Vagina (tissue), 2 donors: ENCODE measurements at regions not wholly inside any gene's neighbourhood (a gene's known extent, or its start where the extent isn't known, plus 50 kb on each side); places are given as distances from the start of the nearest gene placed in this dataset.

ENCODE experiments used
- POLR2A ChIP-seq, 2 donors: fragments of 450-650 bp; IDR thresholded peaks; one replicate each; pipeline ENCODE4 v1.6.1; 2017; ENCODE audit warnings: antibody characterized with exemption in 2 of 2, mild to moderate bottlenecking in 2 of 2, moderate library complexity in 2 of 2
- POLR2AphosphoS5 ChIP-seq, 2 donors: sonication (generic); formaldehyde crosslinking; IDR thresholded peaks; one replicate each; pipeline ENCODE4 v1.9.0; 2017; ENCODE audit warnings: antibody characterized with exemption in 2 of 2, mild to moderate bottlenecking in 2 of 2, low read depth in 1 of 2; ENCODE audit not compliant: insufficient read depth in 1 of 2
- TF ChIP-seq, protein P1 (sequence below), 3 experiments: fragments of 450-650 bp in 2 of 3; fragments of 200-600 bp in 1 of 3; sonication (generic) in 1 of 3; IDR thresholded peaks; one replicate each; pipeline ENCODE4 v1.5.1; 2017 to 2019; ENCODE audit warnings: antibody characterized with exemption in 3 of 3, mild to moderate bottlenecking in 2 of 3, moderate library complexity in 2 of 3

DNA sequence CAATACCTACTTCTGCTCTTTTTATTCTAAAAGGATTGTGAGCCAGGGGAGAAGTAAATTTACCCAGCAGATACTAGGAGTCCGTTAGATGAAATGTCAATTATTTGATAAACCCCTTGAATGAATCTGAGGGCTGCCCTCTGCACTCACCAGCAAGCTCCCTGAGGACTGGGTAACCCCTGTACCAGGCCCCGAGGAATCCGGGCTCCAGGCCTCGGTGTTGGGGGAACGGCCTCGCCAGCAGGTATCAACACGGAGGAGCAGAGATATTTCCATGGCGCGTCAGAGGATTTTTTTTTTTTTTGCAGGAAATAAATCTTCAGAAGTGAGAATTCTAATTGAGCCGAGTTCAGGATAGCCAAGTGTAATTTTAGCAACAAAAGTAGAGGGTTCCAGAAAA lies 1408.8 kb downstream of the BRD1 start:
- TF ChIP-seq POLR2AphosphoS5 (IDR thresholded peaks at IDR 0.05; ENCODE audit: insufficient read depth in 1 of 2, low read depth in 1 of 2): no peak
- TF ChIP-seq, protein P1, sequence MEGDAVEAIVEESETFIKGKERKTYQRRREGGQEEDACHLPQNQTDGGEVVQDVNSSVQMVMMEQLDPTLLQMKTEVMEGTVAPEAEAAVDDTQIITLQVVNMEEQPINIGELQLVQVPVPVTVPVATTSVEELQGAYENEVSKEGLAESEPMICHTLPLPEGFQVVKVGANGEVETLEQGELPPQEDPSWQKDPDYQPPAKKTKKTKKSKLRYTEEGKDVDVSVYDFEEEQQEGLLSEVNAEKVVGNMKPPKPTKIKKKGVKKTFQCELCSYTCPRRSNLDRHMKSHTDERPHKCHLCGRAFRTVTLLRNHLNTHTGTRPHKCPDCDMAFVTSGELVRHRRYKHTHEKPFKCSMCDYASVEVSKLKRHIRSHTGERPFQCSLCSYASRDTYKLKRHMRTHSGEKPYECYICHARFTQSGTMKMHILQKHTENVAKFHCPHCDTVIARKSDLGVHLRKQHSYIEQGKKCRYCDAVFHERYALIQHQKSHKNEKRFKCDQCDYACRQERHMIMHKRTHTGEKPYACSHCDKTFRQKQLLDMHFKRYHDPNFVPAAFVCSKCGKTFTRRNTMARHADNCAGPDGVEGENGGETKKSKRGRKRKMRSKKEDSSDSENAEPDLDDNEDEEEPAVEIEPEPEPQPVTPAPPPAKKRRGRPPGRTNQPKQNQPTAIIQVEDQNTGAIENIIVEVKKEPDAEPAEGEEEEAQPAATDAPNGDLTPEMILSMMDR (IDR thresholded peaks at IDR 0.05): no peak
- no peak for TF ChIP-seq POLR2A (IDR thresholded peaks at IDR 0.05)
